ENCODE measurements at regions not wholly inside any gene's neighbourhood (a gene's known extent, or its start where the extent isn't known, plus 50 kb on each side); places are given as distances from the start of the nearest gene placed in this dataset.

- H3K9ac ChIP-seq (ENCODE audit: low read length): no peak overlapping the region
- no peaks in the 10 kb centered on the region for H3K9me3 ChIP-seq (ENCODE audit: low read length)
- no peaks in the 10 kb centered on the region for H3K27me3 ChIP-seq (ENCODE audit: insufficient read depth, low read depth, low read length)
- H3K36me3 ChIP-seq (ENCODE audit: insufficient read depth, low read length): no peaks in the 10 kb centered on the region
- no peak overlapping the region for H3K27ac ChIP-seq (ENCODE audit: low read length)
- no peak for TF ChIP-seq RAD21 (conservative IDR thresholded peaks at IDR 0.05)
- TF ChIP-seq MXI1 (conservative IDR thresholded peaks at IDR 0.05; ENCODE audit: poor library complexity, severe bottlenecking): no peak
- TF ChIP-seq TAF1 (IDR thresholded peaks at IDR 0.05; ENCODE audit: low read depth): no peak
- no peak for TF ChIP-seq EP300 (conservative IDR thresholded peaks at IDR 0.05; ENCODE audit: poor library complexity, severe bottlenecking)
- no peak for TF ChIP-seq SMC3 (conservative IDR thresholded peaks at IDR 0.05; ENCODE audit: poor library complexity)
- TF ChIP-seq REST (IDR thresholded peaks at IDR 0.05; ENCODE audit: borderline replicate concordance): no peak
- no peak for TF ChIP-seq CTCF (IDR thresholded peaks at IDR 0.05; ENCODE audit: poor library complexity, severe bottlenecking)
- no peak for TF ChIP-seq EZH2 (IDR thresholded peaks at IDR 0.05; ENCODE audit: borderline replicate concordance, insufficient read depth, low read length, poor library complexity, severe bottlenecking)
- H3K79me2 ChIP-seq (replicated peaks; ENCODE audit: insufficient read depth, low read length): no peaks in the 10 kb centered on the region
- H2AFZ ChIP-seq (ENCODE audit: low read depth, low read length): no peak overlapping the region
- H3F3A ChIP-seq (ENCODE audit: insufficient read depth, low read length, poor library complexity, severe bottlenecking): peaks cover 3% of the 10 kb centered on the region
- no peak overlapping the region for H3K4me3 ChIP-seq (ENCODE audit: low read length)
- H4K20me1 ChIP-seq (ENCODE audit: insufficient read depth): no peaks in the 10 kb centered on the region
- H3K9me2 ChIP-seq (ENCODE audit: insufficient read depth, low read length): no peaks in the 10 kb centered on the region
- H3K4me2 ChIP-seq (ENCODE audit: low read length): no peak overlapping the region
These were observed 217.6 kb upstream of the IL12A start for GRCh38 chr3:159770998-159771397.

- H3K9me2 ChIP-seq (ENCODE audit: insufficient read depth, low read length): no peaks in the 10 kb centered on the region
- H3K36me3 ChIP-seq (ENCODE audit: insufficient read depth, low read length): no peaks in the 10 kb centered on the region
- H3K79me2 ChIP-seq (replicated peaks; ENCODE audit: insufficient read depth, low read length): no peaks in the 10 kb centered on the region
- no peaks in the 10 kb centered on the region for H4K20me1 ChIP-seq (ENCODE audit: insufficient read depth)
- H3K9ac ChIP-seq (ENCODE audit: low read length): no peak overlapping the region
- H3F3A ChIP-seq (ENCODE audit: insufficient read depth, low read length, poor library complexity, severe bottlenecking): no peaks in the 10 kb centered on the region
- no peaks in the 10 kb centered on the region for H3K9me3 ChIP-seq (ENCODE audit: low read length)
- no peak overlapping the region for H3K27ac ChIP-seq (ENCODE audit: low read length)
- H2AFZ ChIP-seq (ENCODE audit: low read depth, low read length): no peak overlapping the region
- no peak for TF ChIP-seq TAF1 (IDR thresholded peaks at IDR 0.05; ENCODE audit: low read depth)
- TF ChIP-seq MXI1 (conservative IDR thresholded peaks at IDR 0.05; ENCODE audit: poor library complexity, severe bottlenecking): no peak
- no peak for TF ChIP-seq SMC3 (conservative IDR thresholded peaks at IDR 0.05; ENCODE audit: poor library complexity)
- no peak for TF ChIP-seq RAD21 (conservative IDR thresholded peaks at IDR 0.05)
- no peak for TF ChIP-seq EZH2 (IDR thresholded peaks at IDR 0.05; ENCODE audit: borderline replicate concordance, insufficient read depth, low read length, poor library complexity, severe bottlenecking)
- no peak for TF ChIP-seq EP300 (conservative IDR thresholded peaks at IDR 0.05; ENCODE audit: poor library complexity, severe bottlenecking)
- TF ChIP-seq POLR2AphosphoS5 (IDR thresholded peaks at IDR 0.05): no peak
- no peak for TF ChIP-seq CTCF (IDR thresholded peaks at IDR 0.05; ENCODE audit: poor library complexity, severe bottlenecking)
- TF ChIP-seq REST (IDR thresholded peaks at IDR 0.05; ENCODE audit: borderline replicate concordance): no peak
- no peak overlapping the region for H3K4me3 ChIP-seq (ENCODE audit: low read length)
- no peak overlapping the region for H3K4me2 ChIP-seq (ENCODE audit: low read length)
- no peaks in the 10 kb centered on the region for H3K27me3 ChIP-seq (ENCODE audit: insufficient read depth, low read depth, low read length)
These were observed 216.6 kb upstream of the IL12A start for GRCh38 chr3:159771865-159772611.

All from neural cell (in vitro differentiated cells).